ENCODE measurements at regions not wholly inside any gene's neighbourhood (a gene's known extent, or its start where the extent isn't known, plus 50 kb on each side); places are given as distances from the start of the nearest gene placed in this dataset.

GRCh38 chrX:44071847-44072551 is 98.8 kb upstream of the NDP start:
- no peak for FAIRE-seq
- no peaks in the 10 kb centered on the region for H3K27me3 ChIP-seq (ENCODE audit: control insufficient read depth in 1 of 2, insufficient read depth in 2 of 2, low read length in 2 of 2)
- no peaks in the 10 kb centered on the region for H3K36me3 ChIP-seq (replicated peaks in 1 of 2; ENCODE audit: control insufficient read depth in 1 of 2, insufficient read depth in 2 of 2, low read length in 2 of 2)
- 0% methylated on average over 2 of the region's 2 CpGs for WGBS (ENCODE audit: low lambda C conversion rate)
- DNase-seq (ENCODE audit: low spot score): no peak
- no peaks in the 10 kb centered on the region for H3K4me1 ChIP-seq (ENCODE audit: insufficient read depth, low read length)
- in situ Hi-C loops (cut with HindIII; ENCODE audit: extremely low pct_ligation_motif_present, low pct_unique_long_range_greater_than_20kb) (no loop called here), intact Hi-C loops (cut with micrococcal nuclease; ENCODE audit: unreplicated experiment) (no loop called here)
- no peaks in the 10 kb centered on the region for H3K9me3 ChIP-seq (ENCODE audit: low read length)
- H3K27ac ChIP-seq (ENCODE audit: extremely low read length, insufficient read depth, low read length): no peak overlapping the region
- H2AFZ ChIP-seq (ENCODE audit: low read length): no peak overlapping the region
- H3K4me3 ChIP-seq (replicated peaks in 1 of 3; ENCODE audit: insufficient read depth in 1 of 3, low read depth in 2 of 3, low read length in 3 of 3): no peak overlapping the region
- H3K9ac ChIP-seq (ENCODE audit: insufficient read depth, low read depth, low read length): no peak overlapping the region
- TF ChIP-seq ZNF777 (CRISPR knock-in tag; IDR thresholded peaks at IDR 0.05): no peak
- TF ChIP-seq REL (CRISPR knock-in tag; conservative IDR thresholded peaks at IDR 0.05): no peak
- TF ChIP-seq MNT (IDR thresholded peaks at IDR 0.05): no peak
- TF ChIP-seq MYNN (CRISPR knock-in tag; IDR thresholded peaks at IDR 0.05; ENCODE audit: low read depth): no peak
- no peak for TF ChIP-seq BATF2 (CRISPR knock-in tag; IDR thresholded peaks at IDR 0.05)
- no peak for TF ChIP-seq MTF1 (CRISPR knock-in tag; IDR thresholded peaks at IDR 0.05)
- no peak for TF ChIP-seq ZNF12 (CRISPR knock-in tag; IDR thresholded peaks at IDR 0.05)
- TF ChIP-seq NFE2L2 (IDR thresholded peaks at IDR 0.05; ENCODE audit: low read length): no peak
- no peak for TF ChIP-seq SIN3B (IDR thresholded peaks at IDR 0.05; ENCODE audit: low read length)
- TF ChIP-seq NCOA5 (CRISPR knock-in tag; IDR thresholded peaks at IDR 0.05): no peak
- TF ChIP-seq ERF (CRISPR knock-in tag; IDR thresholded peaks at IDR 0.05): no peak
- no peaks in the 10 kb centered on the region for H3K79me2 ChIP-seq (ENCODE audit: insufficient read depth, low read length)
- no TSS peak for BruUV-seq (replicated peaks)
- no peak for ATAC-seq
- no peaks in the 10 kb centered on the region for H4K20me1 ChIP-seq (ENCODE audit: insufficient read depth, low read length)
- CTCF ChIA-PET (ENCODE audit: low intra/inter-chr PET ratio, low total read pairs): no interaction called here
- POLR2A ChIA-PET: no interaction called here
- no peak overlapping the region for H3K4me2 ChIP-seq (ENCODE audit: low read depth, low read length)
